T-helper 2 cell treated with Interferon-gamma antibody and Interleukin-4, amounts not matched to agents 100 ng/mL and 5 ng/mL, for 36 hours (primary cell): ENCODE measurements at regions not wholly inside any gene's neighbourhood (a gene's known extent, or its start where the extent isn't known, plus 50 kb on each side); places are given as distances from the start of the nearest gene placed in this dataset.

Source experiments
- intact Hi-C: fragments of 100-400 bp; cut with micrococcal nuclease; formaldehyde crosslinking; loops from one replicate; pipeline ENCODE4 v1.15.1; 2023

DNA sequence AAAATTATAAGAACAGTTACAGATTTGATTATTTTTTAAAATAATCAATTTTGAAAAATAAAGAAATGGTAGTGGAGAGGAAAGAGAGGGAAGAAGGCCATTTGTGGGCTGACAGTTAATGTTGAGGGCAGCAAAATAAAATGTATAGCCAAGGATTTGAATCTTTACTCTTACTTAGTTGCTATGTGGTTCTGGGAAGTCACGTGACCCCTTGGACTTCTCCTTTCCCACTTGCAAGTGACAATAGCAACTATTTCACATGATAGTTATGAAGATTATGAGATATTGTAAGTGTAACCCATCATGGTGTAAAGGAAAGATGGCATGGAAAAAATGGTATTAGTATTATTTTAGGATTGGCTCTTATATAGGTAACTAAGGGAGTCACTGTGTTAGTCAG is 567.3 kb upstream of the GHITM start:
- intact Hi-C loops, result no loop called here

DNA sequence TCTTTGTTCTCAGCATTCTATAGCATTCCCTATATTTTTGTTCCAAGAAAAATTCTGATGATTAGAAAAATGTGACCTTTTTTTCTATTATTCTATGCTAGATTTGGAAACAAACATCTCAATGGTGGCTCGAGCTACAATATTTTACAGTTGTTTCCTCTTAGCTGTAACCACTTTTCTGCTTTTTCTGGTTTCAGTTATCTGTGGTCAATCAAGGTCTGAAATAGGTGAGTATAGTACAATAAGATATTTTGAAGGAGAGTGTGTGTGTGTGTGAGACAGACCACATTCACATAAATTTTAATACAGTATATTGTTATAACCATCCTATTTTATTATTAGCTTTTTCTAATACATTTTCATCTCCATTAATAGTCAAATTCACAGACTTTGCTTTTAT is 564.5 kb upstream of the GHITM start:
- intact Hi-C loops, result no loop called here

DNA sequence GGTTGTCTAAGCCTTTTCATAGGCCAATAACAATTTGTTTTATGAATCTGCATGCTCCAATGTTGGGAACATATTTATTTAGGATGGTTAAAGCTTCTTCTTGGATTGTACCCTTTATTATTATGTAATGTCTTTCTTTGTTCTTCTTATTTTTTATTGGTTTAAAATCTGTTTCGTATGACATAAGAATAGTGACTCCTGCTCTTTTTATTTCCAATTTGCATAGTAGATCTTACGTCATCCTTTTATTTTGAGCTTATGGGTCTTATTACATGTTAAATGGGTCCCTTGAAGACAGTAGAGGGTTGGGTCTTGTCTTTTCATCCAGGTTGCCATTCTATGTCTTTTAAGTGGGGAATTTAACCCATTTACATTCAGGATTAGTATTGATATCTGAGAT is 561.9 kb upstream of the GHITM start:
- intact Hi-C loops, result no loop called here

DNA sequence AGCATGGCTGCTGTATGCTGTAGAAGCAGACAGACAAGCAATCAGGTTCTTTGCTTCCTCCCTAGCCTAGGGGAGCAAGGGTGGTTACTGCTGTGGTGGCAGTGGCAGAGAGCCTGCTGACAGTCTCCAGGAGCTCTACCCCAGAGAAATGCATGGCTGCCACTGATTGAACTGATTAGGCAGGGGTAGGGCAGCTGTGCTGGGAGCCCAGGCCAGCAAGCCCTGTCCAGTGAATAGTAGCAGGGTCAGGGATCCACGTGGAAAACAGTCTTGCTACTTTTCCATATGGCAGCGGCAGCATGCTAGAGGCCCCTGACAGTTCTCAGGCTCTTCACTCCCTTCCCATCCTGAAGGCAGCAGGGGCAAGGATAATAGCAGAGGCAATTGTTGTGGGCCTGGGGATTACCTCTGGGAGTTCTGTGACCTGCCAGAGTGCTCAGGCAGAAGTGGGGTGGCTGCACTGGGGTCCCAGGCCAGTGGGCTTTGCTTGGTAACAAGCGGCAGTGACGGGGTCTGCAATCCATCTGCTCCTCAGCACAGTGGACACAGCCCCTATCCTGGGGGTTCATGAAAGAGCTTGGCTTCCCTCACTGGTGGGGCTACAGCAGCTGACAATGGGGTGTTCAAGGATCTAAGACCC is 558.8 kb upstream of the GHITM start:
- intact Hi-C loops, result no loop called here

DNA sequence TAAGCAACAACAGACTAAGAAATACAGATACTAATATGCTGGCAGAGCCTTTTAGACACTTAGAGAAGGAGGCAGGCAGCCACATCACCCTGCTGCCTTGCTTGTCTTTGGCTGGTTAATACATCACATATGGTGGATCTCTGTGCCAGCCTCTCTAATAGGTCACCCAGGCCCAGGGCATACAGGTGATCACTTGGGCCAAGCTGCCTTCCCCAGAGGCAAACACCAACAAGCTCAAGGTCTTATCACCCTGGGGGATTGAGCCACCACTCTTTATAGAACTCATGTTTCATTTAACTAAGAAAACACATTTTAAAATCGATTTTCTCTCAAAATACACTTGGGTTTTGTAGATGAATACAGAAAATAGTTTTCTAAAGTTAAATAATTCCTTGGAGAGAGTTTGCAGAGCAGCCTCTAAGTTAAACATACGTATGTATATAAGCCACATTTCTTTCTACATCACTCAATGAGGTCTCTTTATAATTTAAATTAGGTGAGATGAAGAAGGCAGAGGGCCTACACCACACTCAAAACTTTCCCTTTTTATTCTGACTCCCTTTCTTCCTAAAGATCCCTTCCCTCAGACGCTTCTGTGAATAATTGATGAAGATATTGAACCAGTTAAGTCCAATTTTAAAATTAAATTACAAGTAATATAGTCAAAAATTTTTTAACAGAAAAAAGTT is 556.8 kb upstream of the GHITM start:
- intact Hi-C loops, result no loop called here

- intact Hi-C loops, result no loop called here
Measured at GRCh38 chr10:83585686-83586085, 553.6 kb upstream of the GHITM start.

- intact Hi-C loops, result no loop called here
Measured at GRCh38 chr10:83592337-83592935, 546.9 kb upstream of the GHITM start.

GRCh38 chr10:83603708-83604107 is 535.6 kb upstream of the GHITM start:
- intact Hi-C loops, result loop anchor here (1.0 kb wide), 1 partner anchor 77 kb away; no protein-coding TSS in a partner anchor

GRCh38 chr10:83605783-83606630 is 533.3 kb upstream of the GHITM start:
- intact Hi-C loops, result no loop called here

DNA sequence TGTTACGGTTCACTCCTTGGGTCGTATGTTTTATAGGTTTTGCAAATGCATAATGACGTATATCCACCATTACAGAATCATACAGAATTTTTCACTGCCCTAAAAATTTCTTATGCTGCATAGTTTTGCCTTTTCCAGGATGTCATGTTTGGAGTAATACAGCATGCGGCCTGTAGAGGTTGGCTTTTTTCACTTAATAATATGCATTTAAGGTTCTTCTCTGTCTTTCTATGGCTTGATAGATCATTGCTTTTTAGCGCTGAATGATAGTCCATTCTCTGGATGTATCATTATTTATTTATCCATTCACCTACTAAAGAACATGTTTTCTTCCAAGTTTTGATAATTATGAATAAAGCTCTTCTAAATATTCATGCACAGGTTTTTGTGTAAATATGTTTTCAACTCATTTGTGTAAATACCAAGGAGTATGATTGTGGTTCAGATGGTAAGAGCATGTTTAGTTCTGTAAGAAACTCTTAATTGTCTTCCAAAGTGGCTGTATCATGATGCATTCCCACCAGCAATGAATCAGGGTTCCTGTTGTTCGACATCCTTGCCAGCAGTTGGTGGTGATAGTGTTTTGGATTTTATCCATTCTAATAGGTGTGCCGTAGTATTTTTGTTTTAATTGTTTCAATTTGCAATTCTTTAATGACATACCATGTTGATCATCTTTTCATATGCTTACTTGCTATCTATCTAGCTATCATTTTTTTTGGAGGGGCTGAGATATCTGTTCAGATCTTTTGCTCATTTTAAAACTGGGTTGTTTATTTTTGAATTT is 531.2 kb upstream of the GHITM start:
- intact Hi-C loops, result no loop called here

DNA sequence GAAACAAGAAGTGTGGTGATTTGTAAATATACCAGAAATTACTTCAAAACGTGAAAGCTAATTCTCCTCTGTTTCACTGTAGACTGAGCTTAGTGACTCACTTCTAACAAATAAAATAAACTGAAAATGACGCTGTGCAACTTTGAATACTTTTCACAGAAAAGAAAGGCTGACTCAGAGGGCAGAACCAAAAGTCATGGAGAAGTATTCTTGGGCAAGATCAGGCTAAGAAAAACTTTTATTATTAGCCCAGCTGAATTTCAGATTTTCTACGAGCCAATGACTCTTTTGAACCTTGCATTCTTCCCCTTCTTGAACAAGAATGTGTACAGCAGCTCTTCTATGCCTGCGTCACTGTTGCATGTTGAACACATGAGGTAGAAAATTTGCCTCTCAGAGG is 527.3 kb upstream of the GHITM start:
- intact Hi-C loops, result no loop called here

DNA sequence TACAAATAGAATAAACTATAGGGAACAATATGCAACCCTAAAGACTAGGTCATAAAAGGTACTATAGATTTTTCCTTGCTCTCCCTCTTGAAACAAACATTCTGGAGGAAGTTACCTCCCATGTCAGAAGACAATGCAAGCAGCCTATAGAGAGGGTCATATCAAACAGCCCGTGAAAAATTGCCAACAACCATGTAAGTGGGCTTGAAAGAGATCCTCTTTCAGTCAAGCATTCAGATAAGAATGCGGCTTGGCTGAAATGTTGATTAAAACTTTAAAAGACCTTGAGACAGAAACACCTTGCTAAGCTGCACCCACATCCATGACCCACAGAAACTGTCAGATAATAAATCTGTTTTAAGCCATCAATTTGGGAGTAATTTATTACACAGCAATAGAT is 526.6 kb upstream of the GHITM start:
- intact Hi-C loops, result no loop called here

- intact Hi-C loops, result no loop called here
Measured at GRCh38 chr10:83617172-83617571, 522.1 kb upstream of the GHITM start.

- intact Hi-C loops, result no loop called here
Measured at GRCh38 chr10:83617692-83618545, 521.4 kb upstream of the GHITM start.

GRCh38 chr10:83625831-83626360 is 513.4 kb upstream of the GHITM start:
- intact Hi-C loops, result no loop called here

DNA sequence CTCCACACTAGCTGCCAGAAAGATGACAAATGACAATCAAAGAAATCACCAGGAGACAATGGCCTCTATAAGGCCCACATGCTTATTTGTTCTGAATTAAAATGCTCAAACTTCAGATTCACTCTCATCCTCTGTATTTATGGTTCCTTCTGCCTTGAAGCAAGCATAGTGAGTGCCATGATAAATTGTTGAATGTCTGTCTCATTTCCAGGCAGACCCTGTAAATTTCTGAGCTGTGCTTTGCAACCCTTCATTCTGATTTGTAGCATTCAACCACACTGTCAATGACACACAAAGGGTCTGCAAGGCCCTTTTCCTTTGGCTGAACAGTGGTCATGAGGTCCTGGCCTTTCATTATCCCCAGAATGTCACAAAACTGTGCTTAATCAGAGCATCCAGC is 506.6 kb upstream of the GHITM start:
- intact Hi-C loops, result no loop called here

GRCh38 chr10:83633547-83633946 is 505.8 kb upstream of the GHITM start:
- intact Hi-C loops, result no loop called here

- intact Hi-C loops, result no loop called here
Measured at GRCh38 chr10:83636826-83637225, 502.5 kb upstream of the GHITM start.

DNA sequence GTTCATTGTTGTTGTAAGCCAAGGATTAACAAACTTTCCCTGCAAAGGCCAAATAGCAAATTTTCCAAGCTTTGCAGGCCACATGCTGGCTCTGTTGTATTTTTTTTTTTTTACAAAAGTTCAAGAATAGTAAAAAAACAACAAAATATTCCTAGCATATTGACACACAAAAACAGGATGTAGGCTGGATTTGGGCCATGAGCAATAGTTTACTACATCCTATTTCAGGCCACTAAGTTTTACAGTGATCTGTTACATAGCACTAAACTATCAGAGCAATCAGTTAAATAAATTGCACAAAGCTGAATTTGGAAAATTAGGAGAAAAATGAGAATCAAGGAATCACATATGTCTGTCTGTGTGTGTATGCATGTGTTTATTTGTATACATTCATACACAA is 491.8 kb upstream of the GHITM start:
- intact Hi-C loops, result no loop called here

DNA sequence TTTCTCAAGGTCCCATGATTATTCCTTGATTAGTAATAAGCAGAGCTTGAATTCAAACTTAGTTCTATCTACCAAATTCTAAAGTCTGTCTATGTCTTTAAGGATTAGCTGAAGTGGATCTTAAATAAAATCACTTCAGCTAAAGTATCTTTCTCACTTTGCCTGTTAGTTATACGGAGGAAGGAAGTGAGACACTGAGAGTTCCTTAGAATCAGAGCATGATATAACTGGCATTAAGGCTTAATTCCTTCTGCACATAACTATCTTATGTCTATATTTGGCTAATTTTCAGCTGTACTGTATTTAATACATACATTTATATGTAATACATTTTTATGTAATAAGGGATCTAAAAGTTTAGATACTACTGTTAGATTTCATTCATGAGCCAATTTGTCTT is 491.1 kb upstream of the GHITM start:
- intact Hi-C loops, result no loop called here
